ENCODE measurements at regions not wholly inside any gene's neighbourhood (a gene's known extent, or its start where the extent isn't known, plus 50 kb on each side); places are given as distances from the start of the nearest gene placed in this dataset.
"Not testable (repeated sequence)": the region's sequence is repeated elsewhere in the genome, so short reads cannot be mapped to it uniquely, and the experiment has no call there.

- no peak for DNase-seq
These were observed 420.5 kb upstream of the CD180 start for GRCh38 chr5:67617051-67617450.

GRCh38 chr5:67612961-67613360 lies 416.4 kb upstream of the CD180 start:
- DNase-seq: no peak

DNA sequence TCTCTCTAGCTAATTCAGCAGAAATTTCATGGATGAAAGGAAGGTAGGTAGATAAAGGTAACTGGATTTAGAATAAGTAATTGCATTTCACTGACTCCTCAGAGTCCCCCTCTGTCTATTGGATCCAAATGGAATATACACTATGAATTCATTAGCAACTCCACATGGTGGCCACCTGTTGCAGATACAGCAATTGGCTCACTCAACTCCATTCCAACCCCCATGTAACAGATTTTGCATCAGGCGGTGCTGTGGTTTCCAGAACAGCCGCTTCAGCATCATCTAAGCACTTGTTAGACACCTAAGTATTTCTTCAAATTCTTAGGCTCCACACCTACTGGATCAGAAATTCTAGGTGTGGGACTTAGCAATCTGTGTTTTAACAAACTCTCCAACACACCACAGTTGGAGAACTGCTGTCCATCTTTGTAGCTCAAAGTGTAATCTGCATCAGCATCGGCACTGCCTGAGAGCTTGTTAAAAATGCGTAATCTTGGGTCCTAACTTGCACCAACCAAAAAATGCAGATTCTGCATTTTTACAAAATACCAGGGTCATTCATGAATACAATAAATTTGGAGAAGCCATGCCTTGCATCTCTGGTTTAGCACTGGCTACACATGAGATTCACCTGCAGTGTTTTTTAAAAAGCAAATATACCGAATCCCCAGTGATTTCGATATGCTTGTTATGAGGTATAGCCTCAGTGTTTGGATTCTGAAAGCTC lies 413.8 kb upstream of the CD180 start:
- DNase-seq: peak; percentile 81

DNA sequence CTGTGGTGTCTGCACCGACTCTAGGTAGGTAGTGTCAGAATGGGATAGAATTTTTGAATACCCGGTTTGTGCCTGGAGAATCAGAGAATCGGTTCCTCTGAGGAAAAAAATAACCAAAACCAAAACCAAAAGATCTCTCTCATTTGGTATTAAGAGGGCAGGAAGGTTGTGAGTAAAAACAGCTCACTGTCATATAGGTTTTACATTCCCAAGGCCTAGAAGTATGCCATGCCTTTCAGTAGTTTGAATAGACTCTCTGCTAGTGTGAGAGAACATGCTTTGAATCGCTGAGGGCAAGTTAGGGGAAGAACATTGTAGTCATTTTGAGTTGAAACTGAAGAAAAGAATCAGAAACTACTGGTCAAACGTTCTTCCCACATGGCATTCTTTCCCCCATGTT lies 411.4 kb upstream of the CD180 start:
- DNase-seq: no peak

GRCh38 chr5:67606586-67606947 lies 410.0 kb upstream of the CD180 start:
- no peak for DNase-seq

- no peak for DNase-seq
These were observed 409.4 kb upstream of the CD180 start for GRCh38 chr5:67605730-67606585.

GRCh38 chr5:67591491-67591890 lies 394.9 kb upstream of the CD180 start:
- no peak for DNase-seq

GRCh38 chr5:67588389-67588788 lies 391.8 kb upstream of the CD180 start:
- no peak for DNase-seq

GRCh38 chr5:67581203-67581602 lies 384.6 kb upstream of the CD180 start:
- peak; percentile 2 for DNase-seq

DNA sequence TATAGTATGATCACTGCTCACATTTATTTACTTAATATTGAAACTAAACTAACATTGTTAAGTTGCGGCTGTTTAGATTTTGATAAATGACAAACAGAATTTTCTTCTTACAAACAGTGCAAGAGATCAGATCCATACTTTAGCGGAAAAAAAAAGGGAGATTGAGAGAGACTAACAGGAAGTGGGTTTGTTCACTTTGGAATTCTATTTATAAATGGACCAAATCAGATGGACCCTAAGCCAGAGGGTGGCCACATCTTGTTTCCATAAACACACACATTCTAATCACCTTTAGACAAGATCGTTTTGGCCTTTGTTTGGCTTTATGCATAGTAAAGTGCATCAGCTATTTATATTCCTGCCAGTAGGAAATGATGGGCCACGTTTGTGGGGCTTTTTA lies 381.4 kb upstream of the CD180 start:
- no peak for DNase-seq

GRCh38 chr5:67577424-67577823 lies 380.8 kb upstream of the CD180 start:
- no peak for DNase-seq

DNA sequence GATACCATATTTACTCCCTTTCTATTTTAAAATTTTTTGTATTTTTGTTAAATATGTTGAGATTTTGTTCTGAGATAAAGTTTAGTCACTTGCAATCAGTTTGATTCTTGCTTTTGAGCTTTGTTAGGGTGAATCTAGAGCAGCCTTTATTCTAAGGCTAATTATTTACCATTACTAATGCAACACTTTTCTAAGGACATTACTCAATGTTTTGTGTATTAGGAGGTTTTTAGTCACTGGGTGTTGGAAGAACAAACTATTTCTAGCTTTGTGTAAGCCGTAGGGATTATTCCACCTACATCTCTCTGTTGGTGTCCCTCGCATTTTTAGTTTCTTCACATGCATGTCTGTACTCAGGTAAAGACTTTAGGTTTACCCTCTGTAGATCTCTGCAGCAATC lies 379.5 kb upstream of the CD180 start:
- DNase-seq: no peak

- no peak for DNase-seq
These were observed 378.5 kb upstream of the CD180 start for GRCh38 chr5:67575087-67575486.

GRCh38 chr5:67561151-67561932 lies 364.7 kb upstream of the CD180 start:
- peak; percentile 73 for DNase-seq

GRCh38 chr5:67552773-67553172 lies 356.2 kb upstream of the CD180 start:
- no peak for DNase-seq

DNA sequence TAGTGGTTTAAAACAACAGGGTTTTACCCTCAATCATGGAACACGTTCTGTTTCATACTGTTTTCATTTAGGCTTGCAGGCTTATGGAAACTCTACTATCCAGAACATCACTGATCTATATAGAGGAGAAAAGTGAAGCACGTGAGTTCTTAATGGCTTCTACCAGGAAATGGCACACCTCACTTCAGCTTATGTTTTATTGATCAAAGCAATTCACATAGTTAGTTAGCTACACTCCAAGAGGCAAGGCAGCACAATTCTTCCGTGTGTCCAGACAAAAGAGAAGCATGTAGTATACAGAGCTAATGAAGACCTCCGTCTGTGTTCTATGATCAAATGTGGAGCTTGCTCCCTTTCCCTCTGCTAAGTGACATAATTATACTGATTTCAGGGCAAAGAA lies 353.3 kb upstream of the CD180 start:
- DNase-seq: no peak

- no peak for DNase-seq
These were observed 352.7 kb upstream of the CD180 start for GRCh38 chr5:67549296-67549618.

GRCh38 chr5:67548520-67549295 lies 352.1 kb upstream of the CD180 start:
- no peak for DNase-seq

GRCh38 chr5:67547682-67548081 lies 351.1 kb upstream of the CD180 start:
- DNase-seq: peak; percentile 23

- DNase-seq: not testable (repeated sequence)
These were observed 348.3 kb upstream of the CD180 start for GRCh38 chr5:67544942-67545341.

DNA sequence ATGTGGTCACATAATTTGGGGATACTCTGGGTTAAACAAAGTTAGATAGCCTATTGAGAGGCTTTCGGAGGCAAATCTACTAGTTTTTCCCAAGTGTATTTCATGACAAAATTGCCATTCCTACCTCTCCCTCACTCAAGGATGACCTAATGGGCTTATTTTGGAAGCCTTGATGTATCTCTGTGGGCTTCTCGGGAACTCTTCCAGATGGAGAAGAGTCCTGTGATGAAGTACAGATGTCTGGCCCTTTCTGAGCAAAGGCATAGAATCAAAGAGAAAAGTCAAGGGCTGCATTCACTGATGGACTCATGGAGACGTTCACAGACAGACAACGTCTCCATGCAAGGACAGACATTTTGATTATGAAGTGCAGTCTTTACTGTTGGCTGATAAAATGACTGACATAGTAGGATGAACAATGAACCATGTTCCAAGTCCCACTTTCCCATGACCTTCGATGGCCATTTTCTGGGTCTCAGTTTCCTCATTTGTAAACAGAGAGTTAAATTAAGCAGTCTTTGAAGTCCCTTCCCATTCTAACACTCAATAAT lies 347.2 kb upstream of the CD180 start:
- DNase-seq: no peak

DNA sequence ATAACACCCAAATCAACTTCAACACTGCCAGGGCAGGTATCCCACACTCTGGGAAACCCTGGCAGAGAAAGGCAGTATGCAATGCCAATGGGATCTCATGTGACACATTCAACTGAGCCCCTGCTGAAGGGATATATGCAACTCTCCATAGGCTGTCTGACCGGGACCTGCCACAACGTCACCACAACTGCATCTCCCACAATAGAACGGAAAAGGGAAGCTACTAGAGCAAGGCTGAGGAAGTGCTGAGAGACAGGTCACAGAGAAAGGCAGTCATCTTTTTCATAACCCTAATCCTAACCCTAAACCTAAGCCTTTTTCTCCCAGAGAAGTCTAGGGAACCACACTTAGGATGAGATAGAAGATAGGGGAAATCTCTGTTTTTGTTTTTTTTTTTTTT lies 345.9 kb upstream of the CD180 start:
- DNase-seq: no peak

DNA sequence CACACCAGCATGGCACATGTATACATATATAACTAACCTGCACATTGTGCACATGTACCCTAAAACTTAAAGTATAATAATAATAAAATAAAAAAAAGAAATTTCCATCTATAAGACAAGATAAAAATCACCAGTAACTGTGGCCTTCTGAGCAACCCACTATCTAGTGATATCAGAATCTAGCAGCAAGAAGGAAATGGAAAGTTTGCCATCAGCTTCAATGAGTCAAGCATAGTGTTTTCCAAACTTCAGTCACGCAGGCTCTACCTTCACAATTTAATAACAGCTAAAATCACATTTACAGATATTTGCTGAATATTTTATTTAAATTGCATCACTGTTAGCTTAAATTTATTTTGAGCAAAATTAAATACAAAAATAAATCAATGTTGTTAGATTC lies 345.3 kb upstream of the CD180 start:
- no peak for DNase-seq
